Ectodermal cell (in vitro differentiated cells): ENCODE measurements at regions not wholly inside any gene's neighbourhood (a gene's known extent, or its start where the extent isn't known, plus 50 kb on each side); places are given as distances from the start of the nearest gene placed in this dataset.
"Not testable (repeated sequence)": the region's sequence is repeated elsewhere in the genome, so short reads cannot be mapped to it uniquely, and the experiment has no call there.

Experiments used
- H3K27ac ChIP-seq: 2 replicates; pipeline ENCODE4 v1.7.0; 2013; ENCODE audit warnings: mild to moderate bottlenecking, low read depth, low read length; ENCODE audit not compliant: insufficient read depth, poor library complexity, severe bottlenecking
- H3K27me3 ChIP-seq: 2 replicates; pipeline ENCODE4 v1.7.0; 2013; ENCODE audit warnings: mild to moderate bottlenecking, low read length; ENCODE audit not compliant: insufficient read depth, control insufficient read depth, poor library complexity, severe bottlenecking
- H3K36me3 ChIP-seq: one replicate; pipeline ENCODE4 v1.7.0; 2013; ENCODE audit warnings: low read length; ENCODE audit not compliant: control insufficient read depth, insufficient read depth
- H3K4me1 ChIP-seq: one replicate; pipeline ENCODE4 v1.7.0; 2013; ENCODE audit warnings: low read length; ENCODE audit not compliant: control insufficient read depth, insufficient read depth
- H3K4me3 ChIP-seq: 2 replicates; pipeline ENCODE4 v1.7.0; 2013; ENCODE audit warnings: low read depth, low read length, control low read depth; ENCODE audit not compliant: insufficient read depth
- H3K9me3 ChIP-seq: 2 replicates; pipeline ENCODE4 v1.7.0; 2013; ENCODE audit warnings: mild to moderate bottlenecking, low read length, moderate library complexity; ENCODE audit not compliant: control insufficient read depth
- whole genome bisulfite sequencing, 2 experiments: methylation state at CpG; one replicate each; pipeline ENCODE4 v1.1.7; 2013; ENCODE audit warnings: missing lambda C conversion rate in 2 of 2; 5-methylcytosine and 5-hydroxymethylcytosine counted together

DNA sequence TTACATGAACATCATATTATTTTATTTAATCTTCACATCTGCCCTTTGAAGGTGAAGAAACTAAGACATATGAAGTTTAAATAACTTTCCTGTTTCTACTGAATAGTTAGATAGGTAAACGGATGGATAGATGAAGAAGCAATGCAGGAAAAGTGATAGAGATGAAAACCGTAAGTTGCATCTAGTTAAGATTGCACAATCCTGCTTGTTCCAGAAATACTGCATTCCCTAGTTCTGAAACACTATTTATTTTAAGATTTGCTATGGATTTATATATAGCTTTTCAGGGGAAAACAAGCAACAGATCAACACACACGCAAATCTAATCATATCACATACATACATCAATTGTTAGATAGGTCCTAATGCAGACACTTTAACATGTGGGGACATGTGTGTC is 512.7 kb upstream of the C16orf82 start:
- H3K27ac ChIP-seq: no peak overlapping the region
- H3K9me3 ChIP-seq: no peaks in the 10 kb centered on the region
- H3K27me3 ChIP-seq: no peaks in the 10 kb centered on the region
- H3K36me3 ChIP-seq: no peaks in the 10 kb centered on the region
- H3K4me1 ChIP-seq: peaks cover 4% of the 10 kb centered on the region
- WGBS, 2 experiments: 99 to 100% methylated on average over 1 to 3 of the region's 3 CpGs
- no peak overlapping the region for H3K4me3 ChIP-seq

DNA sequence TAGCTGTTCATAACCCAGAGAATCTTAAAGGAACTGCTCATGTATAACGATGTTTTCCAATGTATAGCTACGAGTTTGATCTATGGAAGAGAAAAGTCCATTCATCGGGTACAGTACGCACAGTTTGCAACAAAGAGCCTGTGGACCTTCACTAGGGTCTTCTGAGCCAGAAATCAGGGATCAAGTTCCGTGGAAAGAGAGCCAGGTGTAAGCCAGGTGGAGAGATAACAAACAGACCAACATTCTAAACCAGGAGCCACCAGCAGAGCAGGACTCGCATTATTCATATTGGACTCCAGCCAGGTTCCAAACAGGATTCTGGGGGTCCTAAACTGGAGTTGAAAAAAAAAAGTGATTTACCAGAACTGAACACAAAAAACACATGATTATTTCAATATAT is 505.4 kb upstream of the C16orf82 start:
- 93 to 97% methylated on average over 6 of the region's 6 CpGs for WGBS, 2 experiments
- H3K9me3 ChIP-seq: no peaks in the 10 kb centered on the region

DNA sequence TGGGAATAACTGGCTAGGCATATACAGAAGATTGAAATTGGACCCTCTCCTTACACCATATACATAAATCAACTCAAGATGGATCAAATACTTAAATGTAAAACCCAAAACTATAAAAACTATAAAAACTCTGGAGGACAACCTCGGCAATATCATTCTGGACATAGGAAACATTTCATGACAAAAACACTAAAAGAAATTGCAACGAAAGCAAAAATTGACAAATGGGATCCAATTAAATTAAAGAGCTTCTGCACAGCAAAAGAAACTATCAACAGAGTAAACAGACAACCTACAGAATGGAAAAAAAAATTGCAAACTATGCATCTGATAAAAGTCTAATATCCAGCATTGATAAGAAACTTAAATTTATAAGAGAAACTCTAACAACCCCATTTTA is 503.7 kb upstream of the C16orf82 start:
- H3K27me3 ChIP-seq: no peaks in the 10 kb centered on the region
- H3K4me3 ChIP-seq: no peak overlapping the region
- no peak overlapping the region for H3K27ac ChIP-seq
- H3K36me3 ChIP-seq: no peaks in the 10 kb centered on the region
- 95 to 96% methylated on average over 2 of the region's 2 CpGs for WGBS, 2 experiments
- H3K4me1 ChIP-seq: no peaks in the 10 kb centered on the region
- H3K9me3 ChIP-seq: no peaks in the 10 kb centered on the region

More for the DNA sequence above, 505.4 kb upstream of the C16orf82 start:
- Histone ChIP-seq H3K36me3 (no peaks in the 10 kb centered on the region), H3K27ac (no peak overlapping the region), H3K27me3 (no peaks in the 10 kb centered on the region), H3K4me1 (no peaks in the 10 kb centered on the region), H3K4me3 (no peak overlapping the region)

DNA sequence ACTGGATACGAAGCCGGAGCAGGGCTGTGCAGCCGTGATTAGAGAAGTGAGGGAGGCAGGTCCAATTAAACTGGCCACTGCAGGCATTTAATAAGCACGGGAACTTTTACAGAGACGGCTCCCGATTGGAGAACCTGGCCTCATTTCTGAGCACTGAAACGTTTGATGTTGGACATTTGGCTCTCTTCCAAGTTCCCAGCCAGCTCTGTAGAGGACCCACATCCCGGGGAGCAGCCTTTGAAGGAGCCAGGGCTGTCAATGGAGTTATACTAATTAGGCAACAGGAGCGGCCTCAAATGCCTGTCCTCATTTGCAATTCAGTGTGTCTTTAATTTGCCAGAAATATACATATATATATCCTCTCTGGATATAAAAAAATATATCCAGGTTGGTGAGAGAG is 499.4 kb upstream of the C16orf82 start:
- Histone ChIP-seq H3K36me3 (no peaks in the 10 kb centered on the region), H3K4me1 (no peaks in the 10 kb centered on the region), H3K27ac (no peak overlapping the region), H3K27me3 (no peaks in the 10 kb centered on the region), H3K4me3 (no peak overlapping the region), H3K9me3 (no peaks in the 10 kb centered on the region)
- WGBS, 2 experiments: 86 to 90% methylated on average over 9 of the region's 9 CpGs

DNA sequence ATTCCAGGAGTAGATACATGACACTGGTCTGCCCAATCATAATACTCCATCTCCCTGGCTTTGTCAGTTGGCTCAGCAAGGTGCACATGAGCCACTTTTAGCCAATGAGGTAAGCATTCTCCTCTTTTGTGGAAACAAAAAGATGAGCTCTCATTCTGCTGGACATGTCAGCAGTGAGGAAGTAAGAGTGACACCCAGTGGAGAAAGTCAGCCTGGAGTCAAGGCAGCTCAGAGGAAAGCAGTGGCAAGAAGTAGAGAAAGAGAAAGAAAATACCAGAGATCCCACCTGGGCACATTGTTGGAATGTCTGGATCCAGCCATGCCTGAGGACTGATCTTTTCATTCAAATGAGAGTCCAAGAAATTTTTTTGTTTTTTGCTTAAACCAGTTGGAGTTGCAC is 496.9 kb upstream of the C16orf82 start:
- no peaks in the 10 kb centered on the region for H3K4me1 ChIP-seq
- H3K27ac ChIP-seq: no peak overlapping the region
- no peaks in the 10 kb centered on the region for H3K9me3 ChIP-seq
- no peaks in the 10 kb centered on the region for H3K27me3 ChIP-seq
- H3K36me3 ChIP-seq: no peaks in the 10 kb centered on the region
- no peak overlapping the region for H3K4me3 ChIP-seq

DNA sequence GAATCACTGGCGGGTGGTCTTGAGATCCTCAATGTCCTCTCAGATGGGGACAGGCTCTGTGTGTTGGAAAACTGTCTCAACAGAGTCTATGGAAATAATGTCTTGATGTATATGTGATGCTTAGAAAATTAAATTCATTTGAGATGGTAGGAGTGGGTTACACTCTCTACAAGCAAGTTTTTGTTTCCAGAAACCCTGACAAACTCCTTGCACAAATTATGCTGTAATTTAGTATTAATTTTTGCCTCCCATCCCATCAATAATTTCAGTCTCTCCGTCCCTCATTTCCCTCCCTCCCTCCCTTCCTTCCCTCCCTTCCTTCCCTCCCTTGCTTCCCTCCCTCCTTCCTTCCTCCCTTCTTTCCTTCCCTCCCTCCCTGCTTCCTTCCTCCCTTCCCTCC is 488.0 kb upstream of the C16orf82 start:
- 87 to 91% methylated on average over 2 of the region's 2 CpGs for WGBS, 2 experiments
- Histone ChIP-seq H3K4me1 (no peaks in the 10 kb centered on the region), H3K4me3 (no peak overlapping the region), H3K36me3 (no peaks in the 10 kb centered on the region), H3K9me3 (no peaks in the 10 kb centered on the region), H3K27me3 (no peaks in the 10 kb centered on the region), H3K27ac (no peak overlapping the region)

DNA sequence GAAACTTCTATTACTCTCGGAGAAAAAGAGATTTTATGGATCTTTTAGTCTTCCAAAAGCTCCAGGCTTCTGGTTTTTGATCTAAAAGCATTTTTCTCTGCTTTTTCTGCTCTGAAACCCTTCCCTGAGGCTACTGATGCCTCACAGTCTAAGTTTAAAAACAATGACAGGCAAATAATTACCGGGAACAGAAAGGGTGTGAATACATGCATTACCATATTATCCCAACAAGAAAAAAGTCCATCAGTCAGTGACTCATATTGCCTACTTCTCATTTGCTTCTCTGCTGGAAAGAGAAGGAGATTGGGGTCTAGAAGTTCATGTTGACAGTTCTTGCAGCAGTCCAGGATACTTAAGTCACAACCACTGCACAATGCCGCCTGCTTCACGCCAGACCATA is 482.9 kb upstream of the C16orf82 start:
- Histone ChIP-seq H3K36me3 (no peaks in the 10 kb centered on the region), H3K4me1 (no peaks in the 10 kb centered on the region), H3K9me3 (no peaks in the 10 kb centered on the region), H3K27me3 (no peaks in the 10 kb centered on the region), H3K27ac (no peak overlapping the region), H3K4me3 (no peak overlapping the region)
- WGBS, 2 experiments: 96% methylated on average over 4 of the region's 4 CpGs

DNA sequence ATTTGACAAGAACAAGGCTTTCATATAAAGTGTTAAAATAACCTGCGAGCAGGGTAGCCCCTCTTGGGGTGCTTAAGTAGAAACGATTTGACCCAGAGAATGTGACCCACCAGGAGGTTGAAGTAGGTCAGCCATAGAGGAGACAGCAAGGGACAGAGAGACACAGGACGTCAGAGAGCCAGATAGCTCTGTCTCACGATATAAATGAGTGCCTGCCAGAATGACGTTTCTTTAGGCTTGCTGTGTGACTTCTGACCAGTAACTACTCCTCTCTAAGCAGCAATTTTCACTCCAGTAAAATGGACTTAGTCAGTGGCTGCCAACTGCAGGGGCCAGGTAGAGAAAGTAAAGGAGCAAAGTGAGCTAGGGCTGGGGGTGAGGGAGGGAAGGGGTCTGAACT is 473.0 kb upstream of the C16orf82 start:
- Histone ChIP-seq H3K27ac (no peak overlapping the region), H3K4me1 (peaks cover 4% of the 10 kb centered on the region), H3K27me3 (no peaks in the 10 kb centered on the region), H3K4me3 (no peak overlapping the region), H3K36me3 (no peaks in the 10 kb centered on the region), H3K9me3 (no peaks in the 10 kb centered on the region)
- 72 to 74% methylated on average over 5 of the region's 5 CpGs for WGBS, 2 experiments

DNA sequence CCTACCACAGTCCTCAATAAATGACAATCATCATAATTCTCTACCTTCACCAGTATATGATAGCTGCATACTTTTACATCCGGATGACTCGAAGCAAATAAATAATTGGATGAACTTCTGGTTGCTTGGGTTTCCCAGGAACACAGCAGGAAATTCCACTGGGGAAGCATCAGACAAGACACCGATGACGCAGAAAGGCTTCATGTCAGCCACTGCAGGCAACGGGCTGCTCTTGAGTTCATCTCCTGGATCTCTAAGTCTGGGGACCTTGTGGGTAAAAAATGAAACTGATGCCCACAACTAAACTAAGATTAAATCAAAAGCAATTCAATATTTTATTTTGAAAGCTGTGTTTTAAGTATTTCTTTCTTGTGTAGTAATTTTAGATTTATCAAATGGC is 472.1 kb upstream of the C16orf82 start:
- WGBS, 2 experiments: 94 to 96% methylated on average over 5 of the region's 5 CpGs
- H3K27me3 ChIP-seq: no peaks in the 10 kb centered on the region
- no peak overlapping the region for H3K27ac ChIP-seq
- H3K4me3 ChIP-seq: no peak overlapping the region
- H3K9me3 ChIP-seq: no peaks in the 10 kb centered on the region
- H3K4me1 ChIP-seq: peaks cover 4% of the 10 kb centered on the region
- H3K36me3 ChIP-seq: no peaks in the 10 kb centered on the region

DNA sequence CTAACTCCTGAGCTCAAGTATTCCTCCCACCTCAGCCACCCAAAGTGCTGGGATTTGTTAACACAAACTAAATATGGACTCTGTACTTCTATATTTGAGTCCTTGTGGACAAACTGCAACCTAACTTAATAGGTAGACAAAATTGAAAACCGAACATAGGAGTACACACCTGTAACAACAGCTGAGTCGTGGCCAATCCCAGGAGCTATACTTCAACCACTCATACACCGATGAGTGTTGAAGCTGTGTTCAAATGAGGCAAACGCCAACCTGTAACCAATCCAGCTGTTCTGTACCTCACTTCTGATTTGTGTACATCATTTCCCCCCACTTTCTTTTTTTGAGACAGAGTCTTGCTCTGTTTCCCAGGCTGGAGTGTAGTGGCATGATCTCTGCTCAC is 471.5 kb upstream of the C16orf82 start:
- no peaks in the 10 kb centered on the region for H3K27me3 ChIP-seq
- H3K4me1 ChIP-seq: peaks cover 4% of the 10 kb centered on the region
- H3K36me3 ChIP-seq: no peaks in the 10 kb centered on the region
- H3K9me3 ChIP-seq: no peaks in the 10 kb centered on the region
- H3K4me3 ChIP-seq: no peak overlapping the region
- 94 to 95% methylated on average over 4 of the region's 4 CpGs for WGBS, 2 experiments
- no peak overlapping the region for H3K27ac ChIP-seq

DNA sequence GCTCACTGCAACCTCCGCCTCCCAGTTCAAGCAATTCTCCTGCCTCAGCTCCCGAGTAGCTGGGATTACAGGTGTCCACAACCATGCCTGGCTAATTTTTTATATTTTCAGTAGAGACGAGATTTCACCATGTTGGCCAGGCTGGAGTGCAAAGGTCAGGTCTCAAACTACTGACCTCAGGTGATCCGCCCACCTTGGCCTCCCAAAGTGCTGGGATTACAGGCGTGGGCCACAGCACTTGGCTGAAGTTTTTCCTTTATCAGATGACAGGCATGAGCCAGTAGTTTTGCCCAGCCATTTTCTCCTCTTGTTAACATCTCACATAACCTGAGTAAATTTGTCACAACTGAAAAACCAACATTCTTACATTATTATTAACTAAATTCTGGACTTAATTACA is 470.7 kb upstream of the C16orf82 start:
- 89 to 91% methylated on average over 5 of the region's 5 CpGs for WGBS, 2 experiments
- not testable (repeated sequence) for H3K36me3 ChIP-seq, H3K4me3 ChIP-seq, H3K9me3 ChIP-seq, H3K4me1 ChIP-seq, H3K27ac ChIP-seq, H3K27me3 ChIP-seq
